Mucosa of gallbladder (tissue), 1 donor: ENCODE measurements at regions not wholly inside any gene's neighbourhood (a gene's known extent, or its start where the extent isn't known, plus 50 kb on each side); places are given as distances from the start of the nearest gene placed in this dataset.
A peak's percentile ranks its signal among the peaks of the same experiment; 100 is the strongest.
"Not testable (repeated sequence)": the region's sequence is repeated elsewhere in the genome, so short reads cannot be mapped to it uniquely, and the experiment has no call there.

Experiments
- DNase-seq: peaks from one replicate; pipeline ENCODE4 v3.0.0-alpha.2; 2020; ENCODE audit warnings: low spot score
- donor health status: DM: no; HTN: no; CAD: no.

DNA sequence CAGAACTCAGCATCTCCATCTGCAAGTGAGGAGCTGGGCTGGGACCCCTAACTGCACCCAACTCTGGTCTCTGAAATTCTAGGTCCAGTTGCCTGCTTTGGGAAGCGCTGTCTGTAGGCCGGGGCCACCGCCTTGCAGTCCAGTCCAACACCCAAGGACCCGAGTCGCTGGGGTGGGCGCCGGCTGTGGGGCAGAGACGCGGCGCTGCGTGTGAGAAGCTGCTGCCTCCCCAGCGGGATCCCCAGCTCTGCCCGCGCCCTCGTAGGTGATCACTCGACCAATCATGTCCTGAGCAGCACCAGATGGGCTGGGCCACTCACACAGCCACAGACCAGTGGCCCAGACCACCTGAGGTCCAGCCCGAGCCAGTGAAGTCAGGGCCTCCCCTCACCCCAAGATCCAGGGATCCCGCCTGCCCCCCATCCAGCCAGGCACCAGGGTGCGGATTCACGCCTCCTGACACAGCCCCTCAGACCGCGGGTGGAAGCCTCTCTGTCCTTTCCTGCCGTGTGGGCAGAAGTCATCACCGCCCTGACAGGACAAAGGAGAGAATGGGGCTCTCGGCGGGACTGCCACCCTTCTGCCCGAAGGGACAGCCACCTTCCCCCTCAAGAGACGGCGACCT is 67.4 kb upstream of the ADGRA1 start:
- DNase-seq = no peak

DNA sequence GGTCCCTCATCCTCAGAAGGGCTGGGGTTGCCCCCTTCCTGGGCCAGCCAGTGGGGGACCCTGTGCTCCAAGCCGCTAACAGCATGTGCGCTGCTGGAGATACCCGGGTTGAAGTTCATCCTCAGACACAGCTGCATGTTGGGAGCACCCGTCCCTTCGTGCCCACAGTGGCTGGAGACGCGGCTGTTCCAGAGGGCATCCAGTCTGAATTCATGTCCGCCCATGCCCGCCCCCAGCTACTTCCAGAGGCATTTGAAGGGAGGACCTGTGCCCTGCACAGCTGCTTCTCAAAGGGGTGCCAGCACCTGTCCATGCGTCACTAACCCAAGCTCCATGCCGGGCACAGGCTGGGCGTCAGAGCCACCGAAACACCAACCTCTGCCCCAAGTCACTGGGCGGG is 68.1 kb upstream of the ADGRA1 start:
- DNase-seq = no peak

DNA sequence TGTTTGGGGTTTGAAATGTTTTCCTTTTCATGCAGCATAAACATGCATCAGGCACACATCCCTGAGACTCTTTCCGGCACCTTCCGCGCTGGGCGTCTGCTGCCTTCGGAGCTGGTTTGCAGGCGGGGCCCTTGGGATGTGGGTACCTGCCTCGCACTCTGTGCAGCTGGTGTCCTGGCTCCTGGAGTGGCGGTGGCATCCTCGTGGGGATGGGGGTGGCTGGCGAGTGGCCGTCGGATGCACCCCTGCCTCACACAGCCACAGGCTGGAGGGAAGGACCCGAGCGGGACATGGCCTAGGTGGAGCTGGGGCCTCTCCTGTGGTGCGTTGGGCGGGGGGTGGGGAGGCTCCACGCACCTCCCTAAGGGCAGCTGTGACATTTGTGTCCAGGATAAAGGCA is 68.5 kb upstream of the ADGRA1 start:
- no peak for DNase-seq

DNA sequence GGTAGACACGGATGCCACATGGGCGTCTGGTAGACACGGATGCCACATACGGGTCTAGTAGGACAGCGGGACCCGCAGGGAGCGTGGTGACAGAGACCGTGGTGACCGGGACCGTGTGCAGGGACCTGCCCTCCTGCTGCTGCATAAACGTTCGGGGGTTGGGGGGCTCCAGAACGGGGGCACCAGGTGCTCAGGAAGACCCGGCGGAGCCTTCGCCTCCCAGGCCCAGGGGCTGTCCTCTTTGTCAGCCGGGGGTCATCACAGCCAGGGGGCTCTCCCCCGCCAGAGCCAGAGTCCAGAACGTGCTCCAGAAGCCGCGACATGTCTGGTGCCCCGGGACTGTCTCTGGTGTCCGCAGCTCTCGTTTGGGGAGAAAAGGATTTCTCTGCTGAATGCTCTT is 69.2 kb upstream of the ADGRA1 start:
- no peak for DNase-seq

DNA sequence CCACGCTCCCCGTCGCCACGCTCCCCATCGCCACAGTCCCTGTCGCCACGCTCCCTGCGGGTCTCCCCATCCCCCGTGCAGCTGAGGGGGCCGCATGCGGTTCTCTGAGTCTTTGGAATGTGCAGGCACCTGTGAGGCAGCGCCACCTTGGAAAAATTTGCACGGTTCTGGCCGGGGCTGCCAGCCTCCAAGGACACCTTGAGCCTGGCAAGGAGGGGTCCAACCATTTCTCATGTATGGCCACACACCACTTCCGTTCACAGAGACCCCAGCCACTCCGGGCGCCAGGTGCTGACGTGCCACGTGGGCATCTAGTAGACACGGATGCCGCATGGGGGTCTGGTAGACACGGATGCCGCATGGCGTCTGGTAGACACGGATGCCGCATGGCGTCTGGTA is 70.5 kb upstream of the ADGRA1 start:
- no peak for DNase-seq

DNA sequence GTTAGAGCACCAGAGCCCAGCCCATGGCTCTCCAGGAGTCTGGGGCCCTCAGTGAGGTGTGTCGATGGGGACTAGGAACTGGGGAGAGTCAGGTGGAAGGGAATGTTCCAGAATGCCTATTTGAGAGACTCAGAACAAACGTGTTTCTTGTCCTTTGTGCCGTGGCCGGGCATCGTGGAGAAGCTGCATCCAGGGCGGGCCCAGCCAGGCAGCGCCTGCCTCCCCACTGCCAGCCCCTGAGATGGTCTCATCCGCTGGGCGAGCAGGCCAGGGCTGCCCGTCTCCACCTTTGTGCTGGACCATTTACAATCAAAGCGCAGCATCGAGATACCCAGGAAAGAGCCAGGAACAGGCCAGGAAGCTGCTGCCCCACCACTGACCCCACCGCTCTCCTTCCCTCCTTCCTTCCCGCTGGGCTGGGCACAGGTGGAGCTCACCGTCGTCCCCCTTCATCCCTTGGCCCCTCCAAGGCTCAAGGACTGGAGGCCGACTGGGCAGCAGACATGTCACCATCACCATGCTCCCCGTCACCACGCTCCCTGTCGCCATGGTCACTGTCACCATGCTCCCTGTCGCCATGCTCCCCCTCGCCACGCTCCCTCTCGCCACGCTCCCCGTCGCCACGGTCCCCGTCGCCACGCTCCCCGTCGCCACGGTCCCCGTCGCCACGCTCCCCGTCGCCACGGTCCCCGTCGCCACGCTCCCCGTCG is 71.1 kb upstream of the ADGRA1 start:
- DNase-seq = no peak

DNA sequence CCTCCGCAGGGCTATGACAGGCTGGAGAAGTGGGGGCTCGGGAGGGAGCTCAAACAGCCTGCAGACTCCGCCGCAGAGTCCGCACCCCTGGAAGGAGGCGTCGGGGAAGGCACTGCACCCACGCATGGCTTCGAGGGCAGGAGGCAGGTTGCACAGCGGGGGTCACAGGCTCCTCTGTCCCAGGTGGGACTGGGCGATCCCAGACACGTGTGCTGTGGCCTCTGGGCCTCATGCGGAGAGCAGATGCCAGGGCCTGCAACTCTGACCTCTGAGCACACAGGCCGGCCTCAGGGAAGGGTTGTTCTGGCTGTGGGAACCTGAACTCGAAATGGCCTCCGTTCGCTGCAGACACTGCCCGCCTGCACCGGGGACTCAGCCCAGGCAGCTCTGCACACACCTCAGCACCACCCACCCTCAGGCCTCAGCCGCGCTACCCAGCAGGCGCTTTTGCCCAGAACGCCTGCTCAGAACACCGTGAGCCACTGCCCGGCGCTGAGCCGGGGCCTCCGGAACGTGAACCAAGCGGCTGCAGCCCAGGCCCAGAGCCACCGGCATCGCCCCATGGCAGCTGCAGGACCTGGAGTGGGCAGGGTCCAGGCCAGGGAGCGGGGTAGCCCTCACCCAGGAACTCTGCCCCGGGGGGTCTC is 71.8 kb upstream of the ADGRA1 start:
- no peak for DNase-seq

DNA sequence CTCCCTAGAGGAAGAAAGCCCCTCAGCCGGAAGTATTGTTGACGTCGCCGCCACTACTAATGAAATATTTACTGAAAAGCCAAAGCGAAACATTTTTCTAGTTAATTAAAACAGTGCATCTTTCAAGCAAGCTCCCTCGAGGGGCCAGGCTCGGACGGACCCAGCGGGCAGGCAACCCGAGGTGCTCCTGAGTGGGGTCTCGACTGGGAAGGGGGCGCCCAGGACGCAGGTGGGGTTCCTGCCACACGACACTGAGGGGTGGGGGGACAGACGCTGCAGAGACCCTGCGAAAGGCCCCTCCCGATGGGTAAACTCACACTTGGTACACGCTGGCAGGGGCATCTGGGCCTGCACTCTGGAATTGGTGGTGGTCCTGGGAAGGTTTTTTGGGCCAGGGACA is 72.4 kb upstream of the ADGRA1 start:
- no peak for DNase-seq

DNA sequence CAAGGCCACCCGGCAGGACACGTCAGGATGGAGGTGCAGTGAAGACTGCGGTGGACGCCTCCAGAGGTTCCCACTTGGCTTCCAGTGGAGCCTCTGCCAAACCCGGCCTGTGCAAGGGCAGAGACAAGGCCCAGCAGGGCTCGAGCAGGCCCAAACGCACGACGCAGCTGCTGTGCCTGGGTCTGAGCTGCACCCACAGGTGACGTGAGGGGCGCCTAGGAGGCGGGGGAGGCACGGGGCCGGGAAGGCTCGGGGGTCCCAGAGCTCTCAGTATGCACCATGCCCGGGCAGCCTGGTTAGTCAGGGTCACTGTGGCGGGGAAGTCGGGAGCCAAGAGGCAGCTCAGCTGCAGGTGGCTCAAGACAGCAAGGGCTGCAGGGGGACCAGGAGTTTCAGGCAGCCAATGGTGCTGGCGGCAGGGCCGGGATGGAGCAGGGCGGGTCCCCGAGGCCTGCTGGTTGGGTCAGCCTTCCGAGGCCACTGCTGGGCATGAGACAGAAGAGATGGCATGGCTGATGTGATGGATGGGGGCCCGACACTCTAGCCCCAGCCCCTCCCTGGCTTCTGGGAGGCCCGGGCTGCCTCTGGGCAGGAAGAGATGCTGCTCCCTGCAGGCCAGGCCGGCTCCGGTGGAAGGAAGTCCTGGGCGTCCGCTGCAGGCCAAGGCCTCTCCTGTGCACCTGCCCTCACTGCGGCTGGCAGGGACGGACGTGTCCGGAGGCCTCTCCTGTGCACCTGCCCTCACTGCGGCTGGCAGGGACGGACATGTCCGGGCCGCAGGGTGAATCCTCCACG is 72.2 kb upstream of the CFAP46 start:
- no peak for DNase-seq

DNA sequence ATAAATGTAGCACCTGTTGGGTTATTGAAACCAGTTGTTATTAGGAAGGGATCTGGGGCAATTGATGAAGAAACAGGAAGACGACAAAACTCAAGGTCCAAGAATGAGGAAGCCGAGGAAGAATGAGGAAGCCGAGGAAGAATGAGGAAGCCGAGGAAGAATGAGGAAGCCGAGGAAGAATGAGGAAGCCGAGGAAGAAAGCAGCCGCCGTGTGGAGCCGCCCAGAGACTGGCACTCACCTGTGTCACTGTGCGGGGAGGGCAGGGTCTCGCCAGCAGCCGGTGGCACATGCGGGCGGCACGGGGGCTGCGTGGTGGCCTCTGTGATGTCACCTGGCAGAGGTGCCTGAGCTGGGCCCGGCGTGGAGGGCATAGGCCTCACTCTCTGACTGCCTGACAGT is 71.1 kb upstream of the CFAP46 start:
- peak; percentile 82 for DNase-seq

DNA sequence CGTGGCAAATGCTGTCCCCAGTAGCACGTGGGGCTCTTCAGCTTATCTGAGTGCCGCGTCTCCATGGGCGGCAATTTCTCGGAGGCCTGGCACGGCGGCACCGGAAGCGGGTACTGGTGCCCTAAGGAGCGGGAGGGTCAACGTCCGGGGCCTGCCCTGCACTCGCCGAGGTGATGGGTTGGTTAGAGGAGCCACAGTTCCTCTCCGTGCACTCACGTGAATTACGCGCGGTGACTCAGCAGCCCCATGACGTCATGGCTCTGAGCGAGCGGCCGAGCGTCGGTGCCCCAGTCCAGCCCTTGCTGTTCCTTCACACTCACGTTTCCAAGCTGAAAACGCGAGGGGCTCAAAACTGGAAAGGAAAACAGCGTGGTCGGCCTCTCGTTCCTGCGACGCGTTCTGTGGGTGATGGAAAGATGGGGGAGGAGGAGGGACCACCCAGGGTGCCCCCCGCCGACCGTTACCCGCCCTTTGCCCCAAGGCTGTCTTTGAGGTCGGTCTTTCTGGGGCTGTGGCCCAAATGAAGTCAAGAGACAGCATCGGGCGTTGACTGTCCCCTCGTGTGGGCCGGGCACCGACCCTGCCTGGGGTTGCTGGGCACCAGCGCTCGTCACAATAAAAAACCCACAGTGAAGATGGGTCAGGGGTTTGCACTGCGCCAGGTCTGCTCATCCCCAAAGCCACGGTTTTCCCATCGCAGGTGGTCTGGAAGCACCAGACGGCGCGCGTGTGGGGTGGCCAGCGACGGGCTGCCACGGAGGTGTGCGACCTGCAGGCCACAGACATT is 70.4 kb upstream of the CFAP46 start:
- peak; percentile 29 for DNase-seq

DNA sequence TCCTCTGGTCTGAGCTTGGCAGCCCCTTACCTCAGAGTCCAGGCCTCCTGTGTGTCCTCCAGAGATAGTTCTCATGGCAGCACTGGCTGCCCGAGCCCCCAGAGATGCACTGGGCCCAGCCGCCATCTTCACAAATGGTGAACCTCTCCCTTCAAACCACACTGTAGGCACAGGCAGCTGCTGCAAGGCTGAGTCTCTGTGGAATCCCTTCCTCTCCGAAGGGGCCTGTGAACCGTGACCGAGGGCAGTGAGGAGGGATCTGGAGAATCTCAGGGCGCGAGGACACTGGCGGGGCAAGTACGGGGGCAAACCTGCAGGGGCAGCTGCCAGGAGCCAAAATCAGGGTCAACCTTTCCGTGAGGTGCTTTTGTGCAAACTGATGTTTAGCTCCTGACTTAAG is 69.5 kb upstream of the CFAP46 start:
- no peak for DNase-seq

DNA sequence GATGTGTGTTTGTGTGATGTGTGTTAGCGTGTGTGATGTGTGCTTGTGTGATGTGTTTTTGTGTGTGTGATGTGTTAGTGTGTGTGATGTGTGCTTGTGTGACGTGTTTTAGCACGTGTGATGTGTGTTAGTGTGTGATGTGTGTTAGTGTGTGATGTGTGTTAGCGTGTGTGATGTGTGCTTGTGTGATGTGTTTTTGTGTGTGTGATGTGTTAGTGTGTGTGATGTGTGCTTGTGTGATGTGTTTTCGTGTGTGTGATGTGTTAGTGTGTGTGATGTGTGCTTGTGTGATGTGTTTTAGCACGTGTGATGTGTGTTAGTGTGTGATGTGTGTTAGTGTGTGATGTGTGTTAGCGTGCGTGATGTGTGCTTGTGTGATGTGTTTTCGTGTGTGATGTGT is 69.0 kb upstream of the CFAP46 start:
- not testable (repeated sequence) for DNase-seq

DNA sequence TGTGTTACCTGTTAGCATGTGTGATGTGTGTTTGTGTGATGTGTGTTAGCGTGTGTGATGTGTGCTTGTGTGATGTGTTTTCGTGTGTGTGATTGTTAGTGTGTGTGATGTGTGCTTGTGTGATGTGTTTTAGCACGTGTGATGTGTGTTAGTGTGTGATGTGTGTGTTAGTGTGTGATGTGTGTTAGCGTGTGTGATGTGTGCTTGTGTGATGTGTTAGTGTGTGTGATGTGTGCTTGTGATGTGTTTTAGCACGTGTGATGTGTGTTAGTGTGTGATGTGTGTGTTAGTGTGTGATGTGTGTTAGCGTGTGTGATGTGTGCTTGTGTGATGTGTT is 68.4 kb upstream of the CFAP46 start:
- not testable (repeated sequence) for DNase-seq

DNA sequence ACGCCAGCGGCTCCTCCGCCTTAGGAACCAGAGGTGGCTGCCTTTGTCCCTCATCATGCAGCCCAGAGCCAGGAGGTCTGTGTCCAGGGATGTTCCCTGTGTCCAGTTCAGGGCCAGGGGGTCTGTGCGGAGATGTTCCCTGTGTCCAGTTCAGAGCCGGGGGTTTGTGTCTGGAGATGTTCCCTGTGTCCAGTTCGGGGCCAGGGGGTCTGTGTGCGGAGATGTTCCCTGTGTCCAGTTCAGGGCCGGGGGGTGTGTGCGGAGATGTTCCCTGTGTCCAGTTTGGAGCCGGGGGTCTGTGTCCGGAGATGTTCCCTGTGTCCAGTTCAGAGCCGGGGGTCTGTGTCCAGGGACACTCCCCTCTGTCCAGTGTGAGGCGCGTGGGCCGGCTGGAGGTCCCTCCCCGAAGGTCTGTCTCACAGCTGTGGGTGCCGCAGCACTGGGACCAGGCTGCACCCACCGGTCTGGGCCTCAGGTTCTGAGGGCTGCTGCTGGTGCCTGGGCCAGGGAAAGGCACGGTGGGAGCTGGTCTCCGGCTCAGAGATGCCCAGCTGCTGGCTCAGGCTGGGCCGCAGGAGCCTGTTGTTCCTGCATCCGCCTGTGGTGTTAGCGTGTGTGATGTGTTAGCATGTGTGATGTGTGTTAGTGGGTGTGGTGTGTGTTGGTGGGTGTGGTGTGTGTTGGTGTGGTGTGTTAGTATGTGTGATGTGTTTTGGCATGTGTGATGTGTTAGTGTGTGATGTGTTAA is 67.9 kb upstream of the CFAP46 start:
- no peak for DNase-seq

DNA sequence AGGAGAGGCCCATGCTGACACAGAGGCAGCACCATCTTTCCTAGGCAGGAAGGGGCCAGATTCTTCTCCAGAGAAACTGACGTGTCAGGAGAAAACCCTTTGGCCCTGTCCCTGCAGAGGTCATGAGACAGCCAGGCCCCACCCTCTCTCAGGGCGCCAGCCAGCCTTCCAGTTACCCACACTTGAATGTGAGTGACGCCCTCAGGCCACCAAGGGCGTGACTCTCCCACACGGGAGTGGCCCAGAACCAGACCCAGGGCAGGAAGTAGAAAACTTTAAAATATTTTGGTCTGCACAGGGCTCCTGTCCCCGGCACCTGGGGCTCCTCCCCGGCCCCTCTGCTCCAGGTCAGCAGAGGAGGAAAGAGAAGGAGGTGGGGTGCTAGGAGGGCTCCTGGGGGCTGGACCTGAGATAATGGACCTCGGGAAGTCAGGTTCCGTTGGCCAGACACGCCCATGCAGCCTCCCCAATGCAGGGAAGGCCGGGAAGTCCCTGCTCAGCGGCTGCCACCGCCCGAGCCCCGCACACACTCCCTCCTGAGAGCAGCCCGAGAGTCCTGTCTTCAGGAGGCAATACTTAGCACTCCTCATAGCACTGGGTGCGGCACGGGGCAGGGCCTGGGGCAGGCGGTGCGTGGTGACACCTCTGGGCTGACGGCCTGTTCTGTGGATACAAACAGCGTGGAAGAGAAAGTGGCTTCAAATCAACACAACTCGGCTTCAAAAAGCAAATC is 67.0 kb upstream of the CFAP46 start:
- DNase-seq = peak; percentile 24

DNA sequence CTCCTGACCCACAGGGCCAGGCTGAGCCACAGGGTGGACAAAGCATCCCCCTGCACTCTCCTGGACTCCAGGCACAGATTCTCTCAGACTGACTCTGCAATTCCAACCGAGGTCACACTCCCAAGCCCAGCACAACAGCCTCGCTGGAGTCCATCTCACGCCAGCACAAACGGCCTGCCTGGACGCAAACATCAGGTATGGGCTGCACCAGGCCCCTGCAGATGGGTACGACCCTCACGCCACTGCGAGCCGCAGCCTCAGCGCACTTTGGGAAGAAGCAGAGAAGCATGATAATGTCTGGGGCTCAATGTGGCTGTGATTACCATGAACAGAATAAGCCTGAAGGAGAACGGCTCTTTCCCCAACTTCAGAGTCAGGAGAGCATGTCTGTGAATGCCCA is 66.4 kb upstream of the CFAP46 start:
- DNase-seq = no peak

DNA sequence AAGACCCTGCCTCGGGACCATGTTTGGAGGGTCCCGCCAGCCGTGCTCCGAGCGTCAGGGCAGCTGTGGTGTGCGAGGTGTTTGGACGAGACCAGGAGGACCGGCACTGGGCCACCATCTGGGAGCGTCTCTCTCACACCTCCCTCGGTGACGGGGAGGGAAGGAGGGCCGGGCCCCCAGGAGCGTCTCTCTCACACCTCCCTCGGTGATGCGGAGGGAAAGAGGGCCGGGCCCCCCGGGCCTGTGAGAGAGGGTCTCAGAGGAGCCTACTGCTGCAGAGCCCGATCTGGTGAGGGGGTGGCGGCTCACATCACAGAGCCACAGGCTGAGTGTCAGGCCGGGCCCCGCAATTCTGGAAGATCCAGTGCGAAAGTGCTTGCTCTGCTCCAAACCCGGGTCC is 65.8 kb upstream of the CFAP46 start:
- no peak for DNase-seq

DNA sequence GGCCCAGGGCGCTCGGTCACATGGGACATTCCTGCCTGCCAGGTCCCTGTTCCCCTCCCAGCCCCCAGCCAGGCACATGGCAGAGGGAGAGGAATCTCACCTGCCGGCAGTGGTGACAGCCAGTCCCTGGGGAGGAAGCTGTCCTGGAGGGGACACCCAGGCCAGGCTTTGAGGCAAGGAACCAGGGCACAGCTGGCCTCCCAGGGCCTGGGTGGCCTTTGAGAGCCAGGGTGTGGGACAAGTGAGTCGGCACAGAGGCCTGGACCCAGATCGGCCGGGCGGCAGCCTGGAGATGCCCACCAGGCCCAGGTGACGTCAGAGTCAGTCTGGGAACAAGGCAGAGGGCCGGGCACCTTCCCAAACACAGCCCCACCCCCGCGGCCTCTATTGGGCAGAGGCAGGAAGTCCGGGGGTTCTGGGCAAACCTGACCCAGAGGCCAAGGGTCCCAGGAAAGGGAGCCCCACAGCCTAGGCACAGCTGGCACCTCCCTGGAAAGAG is 65.0 kb upstream of the CFAP46 start:
- DNase-seq = no peak

DNA sequence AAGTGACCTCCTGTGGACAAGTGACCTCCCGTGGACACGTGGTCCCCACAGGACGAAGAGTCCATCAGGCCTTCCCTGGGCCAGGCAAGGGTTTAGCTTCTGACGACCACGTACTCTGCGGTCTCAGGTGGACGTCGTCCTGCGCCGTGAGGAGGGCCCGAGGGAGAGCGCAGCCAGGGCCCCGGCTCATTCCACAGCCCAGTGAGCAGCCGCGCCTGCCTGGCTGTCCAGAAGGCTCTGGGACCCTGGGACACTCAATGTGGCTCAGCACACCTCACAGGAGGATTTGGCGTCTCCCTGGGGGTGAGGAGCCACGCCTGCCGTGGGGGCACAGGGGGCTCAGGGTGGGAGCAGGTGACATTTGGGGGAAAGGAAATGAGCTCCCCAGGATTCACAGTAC is 64.4 kb upstream of the CFAP46 start:
- DNase-seq = no peak
